ENCODE measurements at regions not wholly inside any gene's neighbourhood (a gene's known extent, or its start where the extent isn't known, plus 50 kb on each side); places are given as distances from the start of the nearest gene placed in this dataset.
"Not testable (repeated sequence)": the region's sequence is repeated elsewhere in the genome, so short reads cannot be mapped to it uniquely, and the experiment has no call there.

DNA sequence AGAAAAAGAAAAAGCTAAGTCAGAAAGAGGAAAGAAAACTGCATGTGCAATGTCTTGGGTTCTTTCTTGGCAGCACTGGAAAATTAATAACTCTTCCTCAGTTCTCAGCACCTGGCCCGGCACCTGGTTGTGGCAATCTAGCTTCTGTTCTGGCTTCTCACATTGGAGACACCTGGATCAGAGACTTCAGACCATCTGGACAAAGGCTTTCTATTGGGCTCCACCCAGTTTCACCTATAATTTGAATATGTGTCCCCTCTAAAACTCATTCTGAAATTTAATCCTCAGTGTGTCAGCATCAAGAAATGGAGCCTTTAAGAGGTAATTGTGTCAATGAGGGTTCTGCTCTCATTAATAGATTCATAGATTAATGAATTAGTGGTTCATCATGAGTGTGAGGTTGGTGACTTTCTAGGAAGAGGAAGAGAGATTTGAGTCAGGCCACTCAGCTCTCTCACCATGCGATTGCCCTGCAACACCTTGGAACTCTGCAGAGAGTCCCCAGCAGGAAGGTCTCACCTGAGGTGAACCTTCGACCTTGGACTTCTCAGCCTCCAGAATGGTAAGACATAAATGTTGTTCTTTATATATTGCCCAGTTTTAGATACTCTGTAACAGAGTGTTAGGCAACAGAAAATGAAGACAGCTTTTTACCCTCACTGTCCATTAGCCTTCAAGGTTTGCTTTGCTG, 679.9 kb downstream of the NTRK3 start:
- DNase-seq: no peak

DNA sequence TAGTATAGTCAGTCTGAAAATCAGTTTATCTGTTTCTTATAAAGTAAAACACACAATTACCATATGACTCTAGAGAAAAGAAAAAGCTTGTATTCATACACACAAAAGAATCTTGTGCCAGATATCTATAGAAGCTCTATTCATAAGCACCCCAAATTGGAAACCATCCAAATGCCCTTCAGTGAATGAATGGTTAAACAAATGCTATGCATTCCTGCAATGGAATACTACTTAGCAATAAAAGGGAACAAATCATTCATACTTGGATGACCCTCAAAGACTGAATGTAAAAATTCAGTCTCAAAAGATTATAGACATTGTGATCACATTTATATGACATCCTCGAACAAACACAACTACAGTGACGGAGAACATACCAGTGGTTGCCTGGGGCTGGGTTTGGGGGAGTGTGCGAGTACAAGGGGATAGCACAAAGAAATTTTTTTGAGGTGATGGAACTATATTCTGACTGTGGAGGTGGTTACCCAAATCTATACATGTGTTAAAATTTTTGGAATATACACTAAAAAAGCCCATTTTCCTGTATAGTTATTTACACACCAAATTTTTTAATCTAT, 680.6 kb downstream of the NTRK3 start:
- no peak for DNase-seq

DNA sequence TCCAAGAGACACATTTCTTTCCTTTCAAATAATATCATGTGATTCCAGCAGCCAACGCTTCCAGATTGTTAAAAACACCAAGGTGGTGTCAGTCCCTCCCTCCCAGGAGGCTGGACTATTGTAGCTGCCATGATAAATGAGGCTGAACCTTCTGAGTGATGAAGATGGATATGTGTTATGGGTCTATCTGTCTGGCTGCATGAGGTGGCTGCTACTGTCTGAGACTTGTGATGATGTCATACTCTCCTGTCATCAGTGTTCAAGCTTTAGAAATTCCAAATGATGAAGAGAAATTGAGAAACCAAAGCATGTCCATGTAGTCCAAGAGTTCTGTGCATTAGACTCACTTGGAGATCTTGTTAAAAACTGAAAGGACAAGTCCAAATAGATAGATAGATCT, 683.0 kb downstream of the NTRK3 start:
- no peak for DNase-seq

- no peak for DNase-seq
Observed at GRCh38 chr15:87573039-87573438, 683.5 kb downstream of the NTRK3 start.

DNA sequence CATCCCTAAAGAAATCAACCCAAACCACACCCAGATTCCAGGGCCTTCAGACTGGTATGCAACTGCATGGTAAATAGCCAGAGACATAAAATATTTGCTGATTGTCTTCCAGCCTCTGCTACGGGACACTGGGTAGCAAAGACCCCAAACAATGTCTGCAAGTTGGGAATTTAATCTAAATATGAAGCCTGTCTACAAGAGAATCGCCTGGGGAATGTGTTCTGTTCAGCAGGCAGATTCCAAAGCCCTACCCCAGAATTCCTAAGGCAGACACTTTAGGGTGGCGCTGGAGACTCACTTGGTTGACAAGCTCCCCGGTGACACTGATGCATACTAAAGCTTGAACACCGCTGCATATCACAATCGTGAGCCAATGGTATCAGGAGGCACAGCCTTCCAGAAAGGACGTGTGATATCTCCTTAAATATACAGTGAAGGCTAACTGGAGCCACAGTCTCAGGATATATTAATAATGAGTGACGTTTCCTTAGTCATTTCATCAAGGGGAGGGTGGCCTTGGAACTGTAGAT, 684.1 kb downstream of the NTRK3 start:
- no peak for DNase-seq

GRCh38 chr15:87570206-87570605, 686.3 kb downstream of the NTRK3 start:
- DNase-seq: no peak

- DNase-seq: no peak
Observed at GRCh38 chr15:87569581-87569980, 687.0 kb downstream of the NTRK3 start.

DNA sequence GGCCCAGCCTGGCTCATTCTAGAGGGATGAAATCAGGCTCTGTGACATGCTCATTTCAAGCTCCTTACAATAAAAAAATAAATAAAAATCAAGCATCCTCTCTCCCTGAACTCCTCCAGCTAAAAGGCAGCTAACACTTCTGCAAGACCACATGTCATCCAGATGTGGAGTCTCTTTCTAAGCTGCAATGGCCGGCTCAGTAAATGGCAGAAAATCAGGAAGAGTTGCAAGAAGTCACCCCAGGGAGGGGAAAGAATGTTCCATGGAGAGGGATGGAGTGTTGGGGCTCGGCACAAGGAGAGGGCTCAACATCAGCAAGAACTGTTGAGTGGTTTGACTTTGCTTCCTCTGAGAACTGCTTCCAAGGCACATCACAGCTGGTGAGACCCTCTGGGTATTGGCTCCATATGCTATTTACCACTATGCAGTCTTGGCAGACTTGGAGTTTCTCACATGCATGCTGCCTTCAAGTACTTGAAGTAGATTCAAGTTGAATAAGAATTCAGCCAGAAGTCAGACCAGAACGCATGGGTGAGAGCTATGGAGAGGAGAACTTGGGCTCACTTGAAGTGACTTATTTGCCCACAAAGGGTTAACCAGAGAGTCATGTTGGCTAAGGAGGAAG, 689.0 kb downstream of the NTRK3 start:
- DNase-seq: no peak

DNA sequence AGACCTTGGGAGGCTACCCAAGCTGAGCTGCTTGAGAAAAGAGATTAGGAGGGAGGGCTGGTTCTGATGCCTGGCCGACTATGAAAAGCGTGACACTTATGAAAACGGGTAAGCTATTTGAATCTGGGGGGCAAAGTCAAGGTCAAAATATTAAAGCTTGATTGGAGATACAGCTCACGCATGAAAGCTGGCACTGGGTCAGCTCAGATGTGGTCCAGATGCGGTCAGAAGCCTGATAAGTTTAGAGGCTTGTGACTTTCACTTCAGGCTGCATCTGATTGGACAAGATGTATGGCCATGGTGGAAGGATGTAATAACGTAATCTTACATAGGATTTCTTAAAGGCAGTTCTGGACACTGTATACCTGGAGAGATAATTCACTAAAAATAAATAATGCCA, 690.3 kb downstream of the NTRK3 start:
- no peak for DNase-seq

GRCh38 chr15:87564681-87565080, 691.9 kb downstream of the NTRK3 start:
- DNase-seq: no peak

DNA sequence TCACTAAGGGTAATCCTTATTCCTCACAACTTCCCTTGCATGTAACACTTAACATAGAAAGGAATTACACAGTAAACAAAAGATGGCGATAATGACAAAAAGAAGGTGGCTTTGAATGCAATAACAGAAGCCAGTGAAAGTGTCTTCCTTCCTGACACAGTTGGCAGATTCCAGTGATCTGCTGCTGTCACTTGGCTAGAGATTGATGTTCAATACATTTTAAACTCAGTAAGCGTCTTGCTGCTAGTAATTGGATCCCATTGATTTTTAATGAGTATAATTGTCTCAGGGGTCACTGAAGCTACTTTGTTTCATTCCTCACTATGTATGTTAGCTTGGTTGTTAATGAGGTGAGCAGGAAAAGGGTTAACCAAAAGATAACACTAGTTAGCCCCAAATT, 692.7 kb downstream of the NTRK3 start:
- DNase-seq: no peak

DNA sequence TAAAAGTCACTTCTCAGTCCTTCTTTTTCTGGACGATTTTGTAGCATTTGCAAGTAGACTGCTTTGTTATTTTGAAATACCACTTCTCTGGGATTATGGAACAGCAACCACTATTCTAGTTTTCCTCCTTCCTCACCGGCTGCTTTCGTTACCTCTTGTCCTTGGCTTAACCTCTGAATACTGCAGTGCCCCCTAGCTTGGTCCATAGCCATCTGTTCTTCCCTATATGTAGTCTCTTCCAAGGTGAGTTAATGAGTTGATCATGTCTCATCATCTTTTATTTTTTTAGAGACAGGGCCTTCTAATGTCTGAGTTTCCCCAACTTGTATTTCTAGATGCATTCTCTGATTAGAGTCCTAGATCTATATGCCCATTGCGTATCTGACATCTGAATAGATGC, 694.3 kb downstream of the NTRK3 start:
- DNase-seq: no peak

DNA sequence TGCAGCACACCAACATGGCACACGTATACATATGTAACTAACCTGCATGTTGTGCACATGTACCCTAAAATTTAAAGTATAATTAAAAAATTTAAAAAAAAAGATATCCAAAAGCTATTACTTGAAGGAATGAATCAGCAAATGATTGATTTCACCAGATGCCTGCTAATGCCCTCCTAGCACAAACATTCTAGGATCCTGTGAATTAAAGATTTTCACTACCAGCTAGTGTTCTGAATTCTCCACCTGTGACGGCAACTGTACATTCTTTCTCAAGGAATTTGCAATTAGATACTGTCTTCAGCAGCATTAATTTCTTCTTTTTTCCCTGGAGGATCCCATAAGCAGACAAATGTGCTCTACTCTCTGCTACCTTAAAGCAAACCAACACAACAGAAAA, 694.9 kb downstream of the NTRK3 start:
- no peak for DNase-seq

DNA sequence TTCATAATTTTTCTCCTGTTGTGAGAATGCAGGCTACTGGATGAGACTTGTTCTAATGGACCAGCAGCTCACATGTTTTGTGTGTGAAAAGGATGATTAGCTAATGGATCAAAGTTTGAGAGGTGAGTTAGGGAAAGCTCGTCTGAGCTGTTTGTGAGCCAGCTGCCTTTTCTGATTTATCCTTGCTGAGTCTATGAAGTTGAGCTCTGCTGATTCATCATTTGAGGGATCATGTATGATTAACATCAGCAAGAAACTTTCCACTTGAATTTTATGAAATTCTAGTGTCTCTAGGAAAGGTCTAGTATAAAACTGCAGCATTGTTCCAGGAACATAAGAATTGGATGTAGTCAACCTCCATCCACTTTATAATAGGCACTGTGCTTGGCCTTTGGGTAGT, 698.7 kb downstream of the NTRK3 start:
- no peak for DNase-seq

DNA sequence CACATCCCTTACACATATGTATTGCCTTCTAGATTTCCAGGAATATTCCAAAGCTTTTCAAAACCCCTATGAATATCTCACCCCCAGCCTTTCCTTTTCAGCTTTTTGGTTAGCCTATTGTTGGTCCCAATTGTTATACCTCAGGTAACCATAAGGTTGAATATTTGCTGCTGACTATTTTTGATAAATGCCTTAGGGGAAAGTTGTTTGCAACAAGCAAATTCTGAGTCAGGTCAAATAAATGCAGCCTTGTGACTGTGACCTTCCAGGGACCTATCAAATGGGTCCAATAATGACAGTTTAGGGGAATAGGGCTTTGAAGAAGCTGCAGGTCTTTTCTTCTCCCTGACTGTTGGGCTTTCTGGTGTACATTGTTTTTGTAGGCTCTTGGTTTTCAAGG, 699.7 kb downstream of the NTRK3 start:
- no peak for DNase-seq

GRCh38 chr15:87549860-87550259, 706.7 kb downstream of the NTRK3 start:
- no peak for DNase-seq

DNA sequence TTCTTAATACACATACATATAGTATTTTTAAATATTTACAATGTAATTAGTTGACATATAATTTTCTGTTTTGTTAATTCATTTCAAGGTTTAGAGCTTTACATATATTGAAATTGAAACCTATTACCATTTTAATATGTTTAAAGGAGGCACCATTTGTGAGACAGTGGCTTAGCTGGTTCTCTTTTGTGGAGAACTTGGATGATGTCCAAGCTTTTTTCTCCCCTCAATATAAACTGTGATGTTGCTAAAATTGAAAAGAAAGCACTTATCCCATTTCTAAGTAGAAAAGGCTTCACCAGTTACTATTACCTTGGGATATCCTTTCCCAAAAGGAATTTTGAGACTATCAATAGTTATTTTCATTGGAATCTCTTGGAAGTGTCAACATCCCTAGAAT, 707.2 kb downstream of the NTRK3 start:
- no peak for DNase-seq

DNA sequence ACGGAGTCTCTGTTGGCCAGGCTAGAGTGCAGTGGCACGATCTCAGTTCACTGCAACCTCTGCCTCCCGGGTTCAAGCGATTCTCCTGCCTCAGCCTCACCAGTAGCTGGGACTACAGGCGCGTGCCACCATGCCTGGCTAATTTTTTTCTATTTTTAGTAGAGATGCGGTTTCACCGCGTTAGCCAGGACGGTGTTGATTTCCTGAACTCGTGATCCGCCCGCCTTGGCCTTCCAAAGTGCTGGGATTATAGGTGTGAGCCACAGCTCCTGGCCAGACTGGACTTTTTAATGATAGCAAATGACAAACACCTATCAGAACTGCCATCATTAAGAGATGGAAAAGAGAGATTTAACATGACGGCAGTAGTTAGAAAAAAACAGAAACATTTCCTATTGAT, 707.9 kb downstream of the NTRK3 start:
- not testable (repeated sequence) for DNase-seq

DNA sequence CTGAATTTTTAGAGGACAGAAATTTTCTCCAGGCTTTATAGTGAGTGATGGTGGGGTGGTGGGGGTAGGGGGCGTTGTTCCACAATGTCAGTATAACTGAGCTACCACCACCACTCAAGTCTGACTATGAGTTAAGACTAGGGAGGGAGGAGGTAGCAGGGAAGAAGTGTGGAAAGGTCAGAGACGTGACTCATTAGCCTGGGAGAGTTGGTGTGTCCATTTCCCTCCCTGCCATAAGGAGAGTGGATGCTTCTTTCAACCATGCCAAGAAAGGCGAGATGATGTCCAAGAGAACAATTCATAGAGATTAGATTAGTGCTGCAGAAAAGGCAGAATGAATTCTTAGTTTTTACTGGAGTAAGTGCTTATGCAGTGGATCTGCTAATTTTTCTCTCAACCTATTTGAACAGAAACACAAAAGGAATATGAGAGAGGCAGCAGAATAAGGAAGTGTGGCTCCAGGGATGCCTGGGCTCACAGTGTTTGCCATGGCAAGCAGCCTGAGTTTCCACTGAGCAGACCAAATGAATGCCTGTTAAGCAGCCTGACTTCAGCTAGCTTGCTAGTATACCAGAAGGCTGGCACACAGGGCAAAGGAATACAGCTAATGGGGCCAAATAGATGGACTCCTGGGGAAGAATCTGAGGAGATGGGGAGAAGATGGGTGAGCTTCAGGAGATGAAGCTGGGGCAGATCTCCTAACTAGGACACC, 708.9 kb downstream of the NTRK3 start:
- no peak for DNase-seq

DNA sequence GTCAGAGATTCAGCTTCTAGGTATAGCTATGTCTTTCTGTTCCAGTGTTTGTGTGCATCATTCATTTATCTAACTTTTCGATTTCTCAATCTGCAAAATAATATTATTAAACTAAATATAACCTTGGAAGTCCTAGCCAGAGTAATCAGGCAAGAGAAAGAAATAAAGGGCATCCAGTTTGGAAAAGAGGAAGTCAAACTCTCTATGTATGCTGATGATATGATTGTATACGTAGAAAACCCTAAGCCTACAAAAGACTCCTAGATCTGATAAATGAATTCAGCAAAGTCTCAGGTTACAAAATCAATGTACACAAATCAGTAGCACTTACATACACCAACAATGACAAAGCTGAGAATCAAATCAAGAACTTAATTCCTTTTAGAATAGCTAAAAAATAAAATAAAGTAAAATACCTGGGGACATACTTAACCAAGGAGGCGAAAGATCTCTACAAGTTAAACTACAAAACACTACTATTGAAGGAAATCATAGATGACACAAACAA, 718.2 kb downstream of the NTRK3 start:
- DNase-seq: no peak

DNA sequence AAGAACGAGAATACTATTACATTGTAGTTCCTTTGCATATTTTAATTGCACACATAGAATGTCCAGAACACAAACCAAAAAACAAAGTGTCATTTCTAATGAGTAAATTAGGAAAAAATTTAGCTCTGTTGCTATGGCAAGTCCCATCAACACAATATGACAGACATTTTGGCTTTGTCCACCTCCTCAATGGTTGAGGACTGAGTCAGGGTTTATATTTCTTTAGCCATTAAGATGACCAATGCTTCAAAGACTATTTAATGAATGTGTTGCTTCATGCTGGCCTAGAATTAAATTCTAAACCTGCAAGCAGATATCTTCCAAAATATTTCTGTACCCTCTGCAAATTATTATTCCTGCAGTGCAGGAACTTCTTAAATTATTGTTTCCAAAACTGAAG, 719.2 kb downstream of the NTRK3 start:
- no peak for DNase-seq

DNA sequence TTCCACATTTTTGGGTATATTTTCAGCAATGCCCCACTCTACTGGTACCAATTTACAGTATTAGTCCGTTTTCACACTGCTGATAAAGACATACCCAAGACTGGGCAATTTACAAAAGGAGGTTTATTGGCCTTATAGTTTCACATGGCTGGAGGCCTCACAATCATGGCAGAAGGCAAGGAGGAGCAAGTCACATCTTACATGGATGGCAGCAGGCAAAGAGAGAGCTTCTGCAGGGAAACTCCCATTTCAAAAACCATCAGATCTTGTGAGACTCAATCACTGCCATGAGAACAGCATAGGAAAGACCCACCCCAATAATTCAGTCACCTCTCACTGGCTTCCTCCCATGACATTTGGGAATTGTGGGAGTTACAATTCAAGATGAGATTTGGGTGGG, 722.9 kb downstream of the NTRK3 start:
- DNase-seq: not testable (repeated sequence)

GRCh38 chr15:87528873-87529272, 727.7 kb downstream of the NTRK3 start:
- DNase-seq: no peak

- DNase-seq: no peak
Observed at GRCh38 chr15:87527875-87528274, 728.7 kb downstream of the NTRK3 start.
